ENCODE measurements at regions not wholly inside any gene's neighbourhood (a gene's known extent, or its start where the extent isn't known, plus 50 kb on each side); places are given as distances from the start of the nearest gene placed in this dataset.

DNA sequence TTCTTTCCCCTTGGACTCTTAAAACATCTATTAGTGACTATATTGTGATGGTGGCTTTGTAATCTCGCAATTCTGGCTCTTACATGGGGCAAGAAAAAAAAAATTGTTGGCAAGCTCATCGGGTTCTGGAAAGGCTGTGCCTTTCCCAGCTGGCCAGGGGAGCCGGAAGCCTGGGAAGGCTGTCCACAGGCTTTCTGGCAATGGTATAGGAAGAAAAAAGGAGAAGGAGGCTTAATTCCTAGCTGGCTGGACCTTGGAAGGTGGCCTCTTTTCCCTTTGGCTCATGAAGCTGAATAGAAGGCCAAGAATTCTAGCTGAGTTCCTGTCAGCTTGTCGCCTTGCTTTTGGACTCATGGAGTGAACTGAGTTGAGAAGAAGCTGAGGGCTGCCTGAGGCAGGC lies 243.5 kb upstream of the SEMA6D start (continued):
- TF ChIP-seq CTBP2 (IDR thresholded peaks at IDR 0.05; ENCODE audit: borderline replicate concordance, insufficient read depth, insufficient read length, low read length) (no peak), TBP (IDR thresholded peaks at IDR 0.05; ENCODE audit: low read depth, low read length) (no peak)

All from H1 (cell line).